RPMI7951 (cell line): ENCODE measurements at regions not wholly inside any gene's neighbourhood (a gene's known extent, or its start where the extent isn't known, plus 50 kb on each side); places are given as distances from the start of the nearest gene placed in this dataset.
A peak's percentile ranks its signal among the peaks of the same experiment; 100 is the strongest.
"Not testable (repeated sequence)": the region's sequence is repeated elsewhere in the genome, so short reads cannot be mapped to it uniquely, and the experiment has no call there.

ENCODE experiments used
- DNase-seq: peaks from one replicate; pipeline ENCODE4 v3.0.0-alpha.2; 2012; ENCODE audit warnings: low read depth

- no peak for DNase-seq
Measured at GRCh38 chr5:20370061-20370460, 382.1 kb upstream of the CDH18 start.

- DNase-seq = no peak
Measured at GRCh38 chr5:20369518-20369885, 381.5 kb upstream of the CDH18 start.

GRCh38 chr5:20368571-20369517 is 380.8 kb upstream of the CDH18 start:
- no peak for DNase-seq

GRCh38 chr5:20367178-20367577 is 379.2 kb upstream of the CDH18 start:
- DNase-seq = no peak

- no peak for DNase-seq
Measured at GRCh38 chr5:20360263-20360662, 372.3 kb upstream of the CDH18 start.

- DNase-seq = no peak
Measured at GRCh38 chr5:20359377-20359776, 371.4 kb upstream of the CDH18 start.

- DNase-seq = no peak
Measured at GRCh38 chr5:20353499-20353898, 365.5 kb upstream of the CDH18 start.

GRCh38 chr5:20351849-20352248 is 363.8 kb upstream of the CDH18 start:
- no peak for DNase-seq

GRCh38 chr5:20348321-20348720 is 360.3 kb upstream of the CDH18 start:
- DNase-seq = no peak

- no peak for DNase-seq
Measured at GRCh38 chr5:20347334-20347733, 359.3 kb upstream of the CDH18 start.

- DNase-seq = no peak
Measured at GRCh38 chr5:20340126-20340525, 352.1 kb upstream of the CDH18 start.

- DNase-seq = no peak
Measured at GRCh38 chr5:20335978-20336377, 348.0 kb upstream of the CDH18 start.

GRCh38 chr5:20331826-20332225 is 343.8 kb upstream of the CDH18 start:
- DNase-seq = no peak

- DNase-seq = no peak
Measured at GRCh38 chr5:20323323-20323722, 335.3 kb upstream of the CDH18 start.

GRCh38 chr5:20307391-20307790 is 319.4 kb upstream of the CDH18 start:
- DNase-seq = no peak

GRCh38 chr5:20305463-20305862 is 317.5 kb upstream of the CDH18 start:
- DNase-seq = no peak

- not testable (repeated sequence) for DNase-seq
Measured at GRCh38 chr5:20304570-20304969, 316.6 kb upstream of the CDH18 start.

GRCh38 chr5:20300110-20300509 is 312.1 kb upstream of the CDH18 start:
- no peak for DNase-seq

GRCh38 chr5:20294696-20295095 is 306.7 kb upstream of the CDH18 start:
- no peak for DNase-seq

- DNase-seq = no peak
Measured at GRCh38 chr5:20291766-20292165, 303.8 kb upstream of the CDH18 start.

- no peak for DNase-seq
Measured at GRCh38 chr5:20287640-20288039, 299.6 kb upstream of the CDH18 start.

GRCh38 chr5:20286512-20286911 is 298.5 kb upstream of the CDH18 start:
- DNase-seq = peak; percentile 35

- DNase-seq = no peak
Measured at GRCh38 chr5:20276959-20277263, 288.9 kb upstream of the CDH18 start.
